B cell (primary cell): ENCODE measurements at regions not wholly inside any gene's neighbourhood (a gene's known extent, or its start where the extent isn't known, plus 50 kb on each side); places are given as distances from the start of the nearest gene placed in this dataset.

Experiments
- ATAC-seq: fragments of 200-7000 bp; cut with Tn5 transposase; one replicate; pipeline ENCODE4 v1.10.0; 2021; ENCODE audit warnings: low read depth, mild to moderate bottlenecking, moderate number of reproducible peaks, moderate library complexity
- CTCF ChIA-PET: fragments of 350-600 bp; sonication (Branson Sonifier 250); formaldehyde crosslinking; loops from one replicate; lab custom pipeline; 2021; ENCODE audit warnings: antibody characterized with exemption, inconsistent platforms; lab: Charles Lee
- POLR2A ChIA-PET: fragments of 350-600 bp; sonication (Branson Sonifier 250); formaldehyde crosslinking; loops from one replicate; lab custom pipeline; 2021; ENCODE audit warnings: antibody characterized with exemption; lab: Charles Lee
- DNase-seq: peaks from one replicate; pipeline ENCODE4 v3.0.0; 2013
- H2AFZ ChIP-seq: 2 replicates; pipeline ENCODE4 v1.6.1; 2012; ENCODE audit warnings: mild to moderate bottlenecking, low read depth, low read length; ENCODE audit not compliant: insufficient read depth, poor library complexity, severe bottlenecking
- H3K27ac ChIP-seq, 2 donors: 1 replicate in 1 of 2; 2 replicates in 1 of 2; pipeline ENCODE4 v1.5.1; 2012 to 2013; ENCODE audit warnings: low read length in 2 of 2, mild to moderate bottlenecking in 2 of 2, moderate library complexity in 1 of 2
- H3K27me3 ChIP-seq, 4 experiments: fragments of 200-600 bp in 1 of 4; sonication (generic) in 1 of 4; replicated peaks in 1 of 4; 1 replicate in 2 of 4; 2 replicates in 2 of 4; pipeline versions ENCODE4 v1.6.1 to v1.7.0; 2013 to 2016; ENCODE audit warnings: low read length in 3 of 4, mild to moderate bottlenecking in 2 of 4, mixed read lengths in 1 of 4, moderate library complexity in 1 of 4; ENCODE audit not compliant: insufficient read depth in 4 of 4, control insufficient read depth in 3 of 4; ENCODE audit errors: control extremely low read depth in 1 of 4
- H3K36me3 ChIP-seq, 2 experiments: replicated peaks in 1 of 2; 1 replicate in 1 of 2; 2 replicates in 1 of 2; pipeline versions ENCODE4 v1.6.1 to v1.7.1; 2013; ENCODE audit warnings: low read length in 1 of 2; ENCODE audit not compliant: insufficient read depth in 2 of 2, control insufficient read depth in 1 of 2; ENCODE audit errors: control extremely low read depth in 1 of 2, extremely low read depth in 1 of 2
- H3K4me1 ChIP-seq, 2 donors: fragments of 200-600 bp in 1 of 2; sonication (generic) in 1 of 2; 1 replicate in 1 of 2; 2 replicates in 1 of 2; pipeline versions ENCODE4 v1.5.1 to v1.6.1; 2013 to 2017; ENCODE audit warnings: low read length in 2 of 2; ENCODE audit not compliant: control insufficient read depth in 2 of 2, insufficient read depth in 2 of 2
- H3K4me2 ChIP-seq: replicated peaks from 2 replicates; pipeline ENCODE3; 2012; ENCODE audit warnings: mild to moderate bottlenecking, low read depth, low read length; ENCODE audit not compliant: poor library complexity, severe bottlenecking
- H3K4me3 ChIP-seq, 5 experiments: fragments of 200-600 bp in 1 of 5; sonication (generic) in 1 of 5; 1 replicate in 3 of 5; 2 replicates in 2 of 5; pipeline versions ENCODE4 v1.5.1 to v1.7.0; 2011 to 2016; ENCODE audit warnings: low read length in 4 of 5, mild to moderate bottlenecking in 4 of 5, low read depth in 2 of 5, control low read depth in 1 of 5, moderate library complexity in 1 of 5; ENCODE audit not compliant: insufficient read depth in 1 of 5; ENCODE audit errors: control extremely low read depth in 1 of 5, extremely low read depth in 1 of 5
- H3K79me2 ChIP-seq: fragments of 200-600 bp; sonication (generic); one replicate; pipeline ENCODE4 v1.6.0; 2016; ENCODE audit warnings: low read length; ENCODE audit not compliant: control insufficient read depth, insufficient read depth
- H3K9ac ChIP-seq: fragments of 200-600 bp; sonication (generic); 2 replicates; pipeline ENCODE4 v1.6.1; 2017; ENCODE audit warnings: mild to moderate bottlenecking, low read length, moderate library complexity
- H3K9me3 ChIP-seq, 3 donors: one replicate each; pipeline versions ENCODE4 v1.6.1 to v1.7.1; 2013; ENCODE audit warnings: low read length in 2 of 3; ENCODE audit not compliant: control insufficient read depth in 2 of 3, insufficient read depth in 1 of 3; ENCODE audit errors: control extremely low read depth in 1 of 3
- H4K20me1 ChIP-seq: 2 replicates; pipeline ENCODE4 v1.6.0; 2012; ENCODE audit warnings: mild to moderate bottlenecking, low read length; ENCODE audit not compliant: insufficient read depth, control insufficient read depth, poor library complexity, severe bottlenecking
- H3K27ac Mint-ChIP-seq: one replicate; pipeline ENCODE4 v1.8.0; 2021; ENCODE audit warnings: mixed read lengths
- H3K27me3 Mint-ChIP-seq: one replicate; pipeline ENCODE4 v1.8.0; 2021; ENCODE audit warnings: mixed read lengths
- H3K4me1 Mint-ChIP-seq: one replicate; pipeline ENCODE4 v1.8.0; 2021; ENCODE audit warnings: mixed read lengths
- H3K4me3 Mint-ChIP-seq: one replicate; pipeline ENCODE4 v1.8.0; 2021; ENCODE audit warnings: mixed read lengths
- H3K9me3 Mint-ChIP-seq: one replicate; pipeline ENCODE4 v1.8.0; 2022; ENCODE audit warnings: mixed read lengths; ENCODE audit not compliant: insufficient read depth
- EZH2 ChIP-seq: IDR thresholded peaks from 2 replicates; pipeline ENCODE4 v1.6.1; 2012; ENCODE audit warnings: borderline replicate concordance, low read depth, mild to moderate bottlenecking, moderate library complexity, low read length; ENCODE audit not compliant: insufficient read depth, poor library complexity, severe bottlenecking
- WGBS: methylation state at CpG from one replicate; pipeline ENCODE4 v1.1.5; 2013; ENCODE audit warnings: missing lambda C conversion rate; ENCODE audit not compliant: insufficient coverage; 5-methylcytosine and 5-hydroxymethylcytosine counted together
- intact Hi-C: fragments of 100-400 bp; cut with micrococcal nuclease; formaldehyde crosslinking; loops from one replicate; pipeline ENCODE4 v1.10.0; 2022
- TF ChIP-seq, protein P1 (sequence below): fragments of 200-600 bp; IDR thresholded peaks from one replicate; pipeline ENCODE4 v1.8.0; 2022; ENCODE audit warnings: antibody characterized with exemption, mild to moderate bottlenecking

DNA sequence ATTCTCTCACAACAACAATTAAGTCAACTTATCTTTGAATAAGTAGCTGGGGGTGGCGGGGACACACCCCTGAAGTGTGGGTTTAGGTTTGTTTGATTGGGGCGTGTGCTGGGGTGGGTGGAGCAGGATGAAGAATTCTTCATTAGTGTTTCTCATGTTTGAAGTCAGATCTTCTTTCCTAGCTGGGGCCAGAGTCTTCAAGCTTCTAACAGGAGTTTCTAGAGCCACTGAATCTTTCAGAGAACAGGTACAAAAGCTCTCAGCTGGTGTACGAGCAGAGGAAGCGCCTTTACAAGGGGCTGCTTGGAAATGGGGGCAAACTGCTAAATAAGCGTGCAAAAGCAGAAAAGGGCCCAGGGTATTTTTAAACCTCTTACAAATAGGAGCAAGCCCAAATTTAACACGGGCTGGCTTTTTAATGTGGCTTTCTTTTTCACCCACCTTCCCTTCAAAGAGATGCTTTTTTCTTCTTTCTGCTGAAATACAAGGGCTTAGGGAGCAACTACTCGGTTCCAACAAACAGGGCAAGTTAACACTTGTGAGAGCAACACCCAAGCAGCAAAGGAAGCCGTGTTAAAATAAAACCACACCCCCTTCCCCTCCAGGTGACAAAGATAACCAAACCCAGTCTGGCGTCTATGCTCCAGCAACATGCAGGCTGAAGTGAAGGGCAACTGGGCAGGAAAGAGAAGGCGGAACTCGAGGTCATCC lies 86.9 kb upstream of the RASGRP1 start:
- WGBS = 0% methylated on average over 3 of the region's 11 CpGs

More for the DNA sequence above, 86.9 kb upstream of the RASGRP1 start:
- no peaks in the 10 kb centered on the region for H3K27me3 Mint-ChIP-seq
- Histone ChIP-seq H4K20me1 (no peaks in the 10 kb centered on the region), H3K27ac (peak overlapping the region; percentile 83 to 86), H3K9me3 (peaks cover 0 to 3% (median 0%) of the 10 kb centered on the region in 3 donors), H2AFZ (peak overlapping the region; percentile 63), H3K4me2 (peak overlapping the region; percentile 78), H3K36me3 (no peaks in the 10 kb centered on the region), H3K4me1 (peaks cover 40 to 42% of the 10 kb centered on the region in 2 donors), H3K79me2 (no peaks in the 10 kb centered on the region), H3K27me3 (no peaks in the 10 kb centered on the region), H3K4me3 (peak overlapping the region; percentile 8 to 57 (median 31)), H3K9ac (peak overlapping the region; percentile 63)
- H3K4me3 Mint-ChIP-seq = peak overlapping the region; percentile 76
- peaks cover 58% of the 10 kb centered on the region for H3K4me1 Mint-ChIP-seq
- intact Hi-C loops = loop anchor here (1.0 kb wide), 3 partner anchors 8 to 32 kb away; no protein-coding TSS in a partner anchor
- peak overlapping the region; percentile 84 for H3K27ac Mint-ChIP-seq
- TF ChIP-seq, protein P1, sequence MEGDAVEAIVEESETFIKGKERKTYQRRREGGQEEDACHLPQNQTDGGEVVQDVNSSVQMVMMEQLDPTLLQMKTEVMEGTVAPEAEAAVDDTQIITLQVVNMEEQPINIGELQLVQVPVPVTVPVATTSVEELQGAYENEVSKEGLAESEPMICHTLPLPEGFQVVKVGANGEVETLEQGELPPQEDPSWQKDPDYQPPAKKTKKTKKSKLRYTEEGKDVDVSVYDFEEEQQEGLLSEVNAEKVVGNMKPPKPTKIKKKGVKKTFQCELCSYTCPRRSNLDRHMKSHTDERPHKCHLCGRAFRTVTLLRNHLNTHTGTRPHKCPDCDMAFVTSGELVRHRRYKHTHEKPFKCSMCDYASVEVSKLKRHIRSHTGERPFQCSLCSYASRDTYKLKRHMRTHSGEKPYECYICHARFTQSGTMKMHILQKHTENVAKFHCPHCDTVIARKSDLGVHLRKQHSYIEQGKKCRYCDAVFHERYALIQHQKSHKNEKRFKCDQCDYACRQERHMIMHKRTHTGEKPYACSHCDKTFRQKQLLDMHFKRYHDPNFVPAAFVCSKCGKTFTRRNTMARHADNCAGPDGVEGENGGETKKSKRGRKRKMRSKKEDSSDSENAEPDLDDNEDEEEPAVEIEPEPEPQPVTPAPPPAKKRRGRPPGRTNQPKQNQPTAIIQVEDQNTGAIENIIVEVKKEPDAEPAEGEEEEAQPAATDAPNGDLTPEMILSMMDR = no peak
- TF ChIP-seq EZH2 = no peak
- ChIA-PET CTCF (interaction anchor here (0.8 to 8.2 kb wide), 8 partner anchors 12 to 210 kb away, joined by 3 to 73 read pairs (median 8); partner anchors contain the start of gene RASGRP1), POLR2A (interaction anchor here (1.0 to 2.7 kb wide), 5 partner anchors 19 to 87 kb away, joined by 4 to 11 read pairs (median 5); no protein-coding TSS in a partner anchor)
- ATAC-seq (peak; percentile 55), DNase-seq (peak; percentile 71)
- H3K9me3 Mint-ChIP-seq = no peaks in the 10 kb centered on the region
